H1 (cell line): ENCODE measurements at regions not wholly inside any gene's neighbourhood (a gene's known extent, or its start where the extent isn't known, plus 50 kb on each side); places are given as distances from the start of the nearest gene placed in this dataset.

Experiments
- CTCF ChIA-PET: fragments of 300-600 bp; sonication (Branson Sonifier 250); formaldehyde crosslinking; loops from one replicate; lab custom pipeline; 2021; ENCODE audit not compliant: partially characterized antibody; lab: Charles Lee
- POLR2A ChIA-PET: fragments of 300-600 bp; sonication (Branson Sonifier 250); formaldehyde crosslinking; loops from one replicate; lab custom pipeline; 2021; ENCODE audit warnings: inconsistent platforms; ENCODE audit not compliant: partially characterized antibody; lab: Charles Lee
- DNase-seq, 2 experiments: peaks; one replicate each; pipeline versions ENCODE4 v3.0.0 to v3.0.0-alpha.2; 2010 to 2022; ENCODE audit warnings: low spot score in 2 of 2, low read depth in 1 of 2, mixed read lengths in 1 of 2
- FAIRE-seq: peaks from 2 replicates; lab custom pipeline; 2011; peaks lifted over from hg19 to GRCh38; lab: Jason Lieb, UNC
- H2AFZ ChIP-seq: 2 replicates; pipeline ENCODE4 v1.8.1; 2012; ENCODE audit warnings: low read length, inconsistent platforms
- H2AK5ac ChIP-seq: 2 replicates; pipeline ENCODE4 v1.6.1; 2013; ENCODE audit warnings: low read depth, low read length
- H2BK120ac ChIP-seq: replicated peaks from 2 replicates; pipeline ENCODE3; 2013; ENCODE audit warnings: low read depth, low read length, inconsistent platforms
- H2BK12ac ChIP-seq: 2 replicates; pipeline ENCODE4 v1.6.1; 2013; ENCODE audit warnings: low read depth, low read length
- H2BK15ac ChIP-seq: 2 replicates; pipeline ENCODE4 v1.6.1; 2013; ENCODE audit warnings: low read length
- H2BK20ac ChIP-seq: 2 replicates; pipeline ENCODE4 v1.6.1; 2013; ENCODE audit warnings: low read length
- H2BK5ac ChIP-seq: 2 replicates; pipeline ENCODE4 v1.6.1; 2013; ENCODE audit warnings: low read depth, low read length
- H3K14ac ChIP-seq: 2 replicates; pipeline ENCODE4 v1.6.1; 2013; ENCODE audit warnings: inconsistent platforms; ENCODE audit not compliant: insufficient read length
- H3K18ac ChIP-seq: 2 replicates; pipeline ENCODE4 v1.6.1; 2013; ENCODE audit warnings: low read length; ENCODE audit errors: extremely low read depth
- H3K23ac ChIP-seq: 2 replicates; pipeline ENCODE4 v1.6.1; 2013; ENCODE audit warnings: inconsistent platforms; ENCODE audit not compliant: insufficient read length
- H3K23me2 ChIP-seq: 2 replicates; pipeline ENCODE4 v1.6.1; 2013; ENCODE audit warnings: low read depth, low read length
- H3K27ac ChIP-seq: 2 replicates; pipeline ENCODE4 v1.6.1; 2011; ENCODE audit warnings: low read depth, low read length, inconsistent platforms
- H3K27me3 ChIP-seq, 4 experiments: replicated peaks in 1 of 4; 1 replicate in 1 of 4; 2 replicates in 3 of 4; pipeline versions ENCODE4 v1.6.1 to v1.8.1; 2011 to 2013; ENCODE audit warnings: low read length in 3 of 4, mild to moderate bottlenecking in 3 of 4, inconsistent platforms in 2 of 4, mixed read lengths in 2 of 4, moderate library complexity in 1 of 4; ENCODE audit not compliant: control insufficient read depth in 3 of 4, insufficient read depth in 3 of 4; ENCODE audit errors: extremely low read depth in 1 of 4
- H3K36me3 ChIP-seq, 4 experiments: 2 replicates each; pipeline versions ENCODE4 v1.6.1 to v1.8.1; 2011 to 2013; ENCODE audit warnings: mild to moderate bottlenecking in 4 of 4, low read length in 3 of 4, moderate library complexity in 2 of 4, control low read depth in 1 of 4, inconsistent platforms in 1 of 4; ENCODE audit not compliant: insufficient read depth in 4 of 4, control insufficient read depth in 2 of 4
- H3K4ac ChIP-seq: replicated peaks from 2 replicates; pipeline ENCODE3; 2013; ENCODE audit warnings: low read length, low read depth, mixed read lengths, inconsistent platforms; ENCODE audit not compliant: insufficient read length
- H3K4me1 ChIP-seq, 4 experiments: replicated peaks in 1 of 4; 1 replicate in 1 of 4; 2 replicates in 3 of 4; pipeline versions ENCODE4 v1.6.1 to v1.8.1; 2011 to 2013; ENCODE audit warnings: low read length in 3 of 4, inconsistent platforms in 2 of 4, mixed read lengths in 1 of 4; ENCODE audit not compliant: insufficient read depth in 4 of 4, control insufficient read depth in 3 of 4
- H3K4me2 ChIP-seq, 2 experiments: 2 replicates each; pipeline versions ENCODE4 v1.6.1 to v1.8.1; 2011 to 2013; ENCODE audit warnings: low read depth in 2 of 2, low read length in 2 of 2, control low read depth in 1 of 2, inconsistent platforms in 1 of 2, mild to moderate bottlenecking in 1 of 2; ENCODE audit not compliant: insufficient read depth in 1 of 2
- H3K4me3 ChIP-seq, 4 experiments: fragments of 200-600, 300-600 bp in 1 of 4; sonication (generic), shearing (Covaris generic), sonication (Bioruptor Twin) in 1 of 4; 2 replicates each; pipeline versions ENCODE4 v1.5.1 to v1.8.1; 2011 to 2016; ENCODE audit warnings: low read length in 4 of 4, low read depth in 3 of 4, control low read depth in 2 of 4, inconsistent platforms in 2 of 4, mild to moderate bottlenecking in 2 of 4, mixed read lengths in 1 of 4, moderate library complexity in 1 of 4; ENCODE audit not compliant: insufficient read depth in 2 of 4; ENCODE audit errors: extremely low read depth in 1 of 4
- H3K56ac ChIP-seq: replicated peaks from 2 replicates; pipeline ENCODE3; 2013; ENCODE audit warnings: low read depth, mild to moderate bottlenecking, mixed read lengths, low read length, inconsistent platforms; ENCODE audit not compliant: insufficient read length
- H3K79me1 ChIP-seq: 2 replicates; pipeline ENCODE4 v1.6.1; 2013; ENCODE audit warnings: low read depth, low read length, control low read depth
- H3K79me2 ChIP-seq, 2 experiments: 2 replicates each; pipeline versions ENCODE4 v1.6.1 to v1.8.1; 2012 to 2013; ENCODE audit warnings: low read length in 2 of 2, mild to moderate bottlenecking in 2 of 2, inconsistent platforms in 1 of 2; ENCODE audit not compliant: insufficient read depth in 2 of 2, control insufficient read depth in 1 of 2
- H3K9ac ChIP-seq, 4 experiments: replicated peaks in 1 of 4; 1 replicate in 1 of 4; 2 replicates in 3 of 4; pipeline versions ENCODE4 v1.6.1 to v1.8.1; 2011 to 2013; ENCODE audit warnings: low read depth in 3 of 4, low read length in 3 of 4, control low read depth in 2 of 4, mild to moderate bottlenecking in 2 of 4, moderate library complexity in 2 of 4, inconsistent platforms in 1 of 4; ENCODE audit errors: extremely low read depth in 1 of 4
- H3K9me3 ChIP-seq, 2 experiments: 2 replicates each; pipeline versions ENCODE4 v1.6.1 to v1.8.1; 2012 to 2013; ENCODE audit warnings: mild to moderate bottlenecking in 2 of 2, moderate library complexity in 2 of 2, control low read depth in 1 of 2, inconsistent platforms in 1 of 2, low read depth in 1 of 2, low read length in 1 of 2, mixed read lengths in 1 of 2; ENCODE audit not compliant: insufficient read depth in 2 of 2
- H4K20me1 ChIP-seq, 2 experiments: replicated peaks in 1 of 2; 2 replicates each; pipeline versions ENCODE3 to v1.8.1; 2011 to 2013; ENCODE audit warnings: inconsistent platforms in 2 of 2, low read length in 2 of 2, mild to moderate bottlenecking in 1 of 2; ENCODE audit not compliant: insufficient read depth in 2 of 2, control insufficient read depth in 1 of 2
- H4K5ac ChIP-seq: 2 replicates; pipeline ENCODE4 v1.6.1; 2013; ENCODE audit warnings: low read length, low read depth, mixed read lengths, inconsistent platforms; ENCODE audit not compliant: insufficient read length
- H4K8ac ChIP-seq: 2 replicates; pipeline ENCODE4 v1.8.0; 2013; ENCODE audit warnings: mild to moderate bottlenecking, moderate library complexity, low read length, inconsistent platforms; ENCODE audit not compliant: insufficient read depth; ENCODE audit errors: extremely low read depth
- H4K91ac ChIP-seq: replicated peaks from 2 replicates; pipeline ENCODE3; 2013; ENCODE audit warnings: low read length, mixed read lengths, inconsistent platforms; ENCODE audit not compliant: insufficient read length
- ATF3 ChIP-seq: IDR thresholded peaks from 2 replicates; pipeline ENCODE4 v1.6.1; 2011; ENCODE audit warnings: low read depth, mild to moderate bottlenecking, low read length; ENCODE audit not compliant: insufficient read depth
- E2F6 ChIP-seq: IDR thresholded peaks from 2 replicates; pipeline ENCODE4 v1.6.1; 2012; ENCODE audit warnings: inconsistent platforms
- NANOG ChIP-seq: IDR thresholded peaks from 2 replicates; pipeline ENCODE4 v1.6.1; 2011; ENCODE audit warnings: low read length, low read depth, mild to moderate bottlenecking, inconsistent platforms; ENCODE audit not compliant: insufficient read depth, poor library complexity, severe bottlenecking
- POU5F1 ChIP-seq: IDR thresholded peaks from 2 replicates; pipeline ENCODE4 v1.6.1; 2011; ENCODE audit warnings: low read depth, mild to moderate bottlenecking, low read length, moderate library complexity
- SP2 ChIP-seq: IDR thresholded peaks from 2 replicates; pipeline ENCODE4 v1.6.1; 2012; ENCODE audit warnings: mild to moderate bottlenecking, low read length, inconsistent platforms
- SP4 ChIP-seq: IDR thresholded peaks from 2 replicates; pipeline ENCODE4 v1.6.1; 2012; ENCODE audit warnings: low read length, inconsistent platforms
- WGBS, 2 experiments: shearing (Covaris generic) in 1 of 2; methylation state at CpG; one replicate each; pipeline versions ENCODE4 v1.1.6 to v1.1.7; 2013 to 2015; ENCODE audit warnings: low lambda C conversion rate in 2 of 2, mixed read lengths in 2 of 2, inconsistent platforms in 1 of 2, low coverage in 1 of 2, missing lambda C conversion rate in 1 of 2; ENCODE audit not compliant: insufficient replicate concordance in 2 of 2, insufficient coverage in 1 of 2, insufficient read length in 1 of 2; ENCODE audit errors: extremely low coverage in 1 of 2, missing lambda C conversion rate in 1 of 2; 5-methylcytosine and 5-hydroxymethylcytosine counted together
- TF ChIP-seq, protein P1 (sequence below): IDR thresholded peaks from 2 replicates; pipeline ENCODE4 v1.6.1; 2011; ENCODE audit warnings: low read length, improper control_type of control experiment

GRCh38 chr17:12398441-12399051 lies 267.1 kb upstream of the MYOCD start:
- H4K20me1 ChIP-seq: no peaks in the 10 kb centered on the region
- no peak overlapping the region for H4K8ac ChIP-seq
- no peak overlapping the region for H2BK5ac ChIP-seq
- H2BK120ac ChIP-seq: no peak overlapping the region
- H3K4me1 ChIP-seq: no peaks in the 10 kb centered on the region
- H3K9me3 ChIP-seq: no peaks in the 10 kb centered on the region
- H2AFZ ChIP-seq: peak overlapping the region; percentile 19; the same call in 1 of the 2 replicates
- no peak overlapping the region for H3K4ac ChIP-seq
- no peak overlapping the region for H2BK20ac ChIP-seq
- H3K9ac ChIP-seq: no peak overlapping the region
- no peak overlapping the region for H3K14ac ChIP-seq
- H2AK5ac ChIP-seq: no peak overlapping the region
- H4K91ac ChIP-seq: no peak overlapping the region
- no peak overlapping the region for H3K18ac ChIP-seq
- ChIA-PET POLR2A (no interaction called here), CTCF (no interaction called here)
- DNase-seq: no peak
- no peak overlapping the region for H3K27ac ChIP-seq
- H3K36me3 ChIP-seq: no peaks in the 10 kb centered on the region
- H3K79me1 ChIP-seq: no peaks in the 10 kb centered on the region
- TF ChIP-seq ATF3: no peak
- no peak for TF ChIP-seq SP2
- TF ChIP-seq POU5F1: no peak
- TF ChIP-seq, protein P1, sequence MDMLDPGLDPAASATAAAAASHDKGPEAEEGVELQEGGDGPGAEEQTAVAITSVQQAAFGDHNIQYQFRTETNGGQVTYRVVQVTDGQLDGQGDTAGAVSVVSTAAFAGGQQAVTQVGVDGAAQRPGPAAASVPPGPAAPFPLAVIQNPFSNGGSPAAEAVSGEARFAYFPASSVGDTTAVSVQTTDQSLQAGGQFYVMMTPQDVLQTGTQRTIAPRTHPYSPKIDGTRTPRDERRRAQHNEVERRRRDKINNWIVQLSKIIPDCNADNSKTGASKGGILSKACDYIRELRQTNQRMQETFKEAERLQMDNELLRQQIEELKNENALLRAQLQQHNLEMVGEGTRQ: no peak
- no peak for TF ChIP-seq NANOG
- no peak for TF ChIP-seq SP4
- TF ChIP-seq E2F6: no peak
- H4K5ac ChIP-seq: no peak overlapping the region
- no peak overlapping the region for H3K4me2 ChIP-seq
- H3K23ac ChIP-seq: no peak overlapping the region
- H3K56ac ChIP-seq: no peak overlapping the region
- FAIRE-seq: no peak
- 87% methylated on average over 7 of the region's 8 CpGs; no CpG with 5 or more reads in 1 of the 2 experiments for WGBS, 2 experiments
- no peaks in the 10 kb centered on the region for H3K27me3 ChIP-seq
- H2BK12ac ChIP-seq: no peak overlapping the region
- no peak overlapping the region for H3K4me3 ChIP-seq
- H3K79me2 ChIP-seq: no peaks in the 10 kb centered on the region
- H3K23me2 ChIP-seq: peaks cover 2% of the 10 kb centered on the region; the same call in 1 of the 2 replicates
- H2BK15ac ChIP-seq: no peak overlapping the region
